ENCODE measurements at regions not wholly inside any gene's neighbourhood (a gene's known extent, or its start where the extent isn't known, plus 50 kb on each side); places are given as distances from the start of the nearest gene placed in this dataset.
"Not testable (repeated sequence)": the region's sequence is repeated elsewhere in the genome, so short reads cannot be mapped to it uniquely, and the experiment has no call there.

DNA sequence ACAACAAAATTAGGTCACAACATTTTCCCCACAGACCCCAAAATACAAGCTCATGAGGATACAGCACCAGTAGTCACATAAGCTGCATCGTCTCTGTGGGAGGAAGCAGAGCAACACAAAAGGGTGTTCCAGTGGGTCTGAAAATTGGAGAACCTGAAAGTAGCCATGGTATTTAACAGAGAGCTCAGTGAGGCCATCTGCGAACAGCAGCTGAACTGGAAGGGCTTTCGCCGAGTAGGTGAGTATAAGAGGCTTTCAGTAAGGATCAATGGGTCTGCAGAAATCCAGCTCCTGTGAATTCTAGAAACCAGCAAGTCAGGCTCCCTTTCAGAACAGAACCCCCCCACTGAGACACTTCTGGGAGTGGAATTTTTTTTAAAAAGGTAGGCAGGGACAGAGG is 120.0 kb upstream of the RREB1 start:
- no peak for DNase-seq

DNA sequence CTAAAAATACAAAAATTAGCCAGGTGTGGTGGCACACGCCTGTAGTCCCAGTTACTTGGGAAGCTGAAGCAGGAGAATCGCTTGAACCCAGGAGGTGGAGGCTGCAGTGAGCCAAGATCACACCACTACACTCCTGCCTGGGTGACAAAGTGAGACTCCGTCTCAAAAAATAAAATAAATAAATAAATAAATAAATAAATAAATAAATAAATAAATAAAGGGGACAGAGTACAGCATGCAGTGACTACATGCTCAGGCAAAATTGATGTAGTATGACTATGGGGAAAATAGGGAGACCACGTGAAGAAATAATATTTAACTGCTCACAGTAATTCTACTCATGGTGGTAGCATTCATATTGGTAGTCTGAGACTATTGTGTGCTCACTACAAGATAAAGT is 117.7 kb upstream of the RREB1 start:
- not testable (repeated sequence) for DNase-seq

DNA sequence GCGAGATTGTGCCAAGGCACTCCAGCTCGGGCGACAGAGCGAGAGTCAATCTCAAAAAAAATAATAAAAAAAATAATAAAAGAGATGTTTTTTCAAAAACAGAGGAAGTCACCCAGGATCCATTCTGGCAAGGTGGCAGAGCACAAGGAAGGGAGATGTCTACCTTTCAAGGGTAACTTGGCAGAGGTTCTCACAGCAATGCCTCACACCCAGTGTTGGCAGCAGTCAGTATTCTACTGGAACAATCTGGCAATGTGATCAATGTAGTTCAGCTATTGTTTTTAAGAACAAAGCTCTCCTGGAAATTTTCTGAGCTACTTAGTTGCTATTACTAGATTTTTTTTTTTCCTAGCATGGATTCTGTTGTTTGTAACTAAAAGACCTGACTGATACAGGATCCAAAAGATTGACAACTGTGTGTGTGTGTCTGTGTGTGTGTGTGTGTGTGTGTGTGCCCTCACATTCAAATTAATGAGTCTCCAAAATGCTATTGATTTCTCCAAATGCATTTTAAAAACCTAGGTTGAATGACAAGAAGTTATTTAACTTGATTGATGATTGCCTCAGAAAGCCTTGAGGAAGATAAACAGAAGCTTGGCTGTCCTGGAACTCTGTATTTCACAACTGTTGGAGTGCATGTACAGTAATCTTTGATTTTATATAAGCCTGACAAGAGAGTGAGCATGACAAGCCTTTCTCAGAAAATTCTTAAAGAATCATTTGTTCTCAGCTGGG is 114.1 kb upstream of the RREB1 start:
- no peak for DNase-seq

DNA sequence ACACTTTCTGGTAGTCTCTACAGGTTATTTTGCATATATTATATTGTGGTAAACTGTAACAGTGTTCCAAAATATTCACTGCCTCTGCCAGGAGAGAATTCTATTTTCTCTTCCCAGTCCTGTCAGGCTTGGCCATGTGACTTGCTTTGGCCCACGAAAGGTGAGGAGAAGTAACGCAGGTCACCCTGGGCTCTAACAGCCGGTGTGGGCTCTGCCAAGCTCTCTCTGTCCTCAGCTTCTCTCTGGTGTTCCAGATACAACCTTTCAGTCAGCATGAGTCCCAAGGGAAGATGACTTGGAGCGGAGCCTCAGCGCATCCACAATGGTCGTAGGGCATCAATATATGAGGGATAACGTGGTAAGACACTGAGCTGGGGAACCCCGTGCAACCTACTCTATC is 113.0 kb upstream of the RREB1 start:
- no peak for DNase-seq

DNA sequence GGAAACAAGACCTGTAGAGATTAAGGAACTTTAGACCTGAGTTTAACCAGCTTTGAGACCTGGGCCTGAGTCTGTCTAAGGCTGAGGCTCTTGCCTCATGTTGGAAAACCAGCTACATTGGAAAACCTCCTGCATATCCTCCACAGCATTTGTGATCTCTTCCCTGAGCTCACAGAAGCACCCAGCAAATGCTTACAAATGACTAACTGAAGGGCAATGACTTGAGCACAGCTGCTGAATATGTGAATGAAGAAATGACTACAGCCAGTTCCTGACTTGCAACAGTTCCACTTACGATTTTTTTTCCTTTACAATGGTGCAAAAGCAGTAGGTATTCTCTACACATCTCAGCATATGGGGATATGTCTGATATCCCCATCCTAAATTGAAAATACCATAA is 112.4 kb upstream of the RREB1 start:
- DNase-seq = no peak

DNA sequence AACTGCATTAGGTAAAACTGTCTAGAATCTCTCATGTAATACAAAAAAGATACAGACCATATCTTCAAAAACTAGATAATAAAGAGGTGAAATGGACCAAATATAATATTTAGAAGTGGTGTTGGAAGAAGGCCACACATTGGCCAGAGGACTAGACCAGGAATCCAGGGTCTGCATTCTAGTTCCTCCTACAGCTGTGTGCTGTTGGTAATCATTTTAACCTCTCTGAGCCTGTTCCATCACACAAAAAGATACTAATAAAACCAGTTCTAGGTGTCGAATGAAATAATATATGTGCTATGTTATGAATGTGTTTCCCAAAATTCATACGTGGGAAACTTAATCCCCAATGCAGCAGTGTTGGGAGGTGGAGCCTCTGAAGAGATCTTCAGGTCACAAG is 111.6 kb upstream of the RREB1 start:
- DNase-seq = no peak

DNA sequence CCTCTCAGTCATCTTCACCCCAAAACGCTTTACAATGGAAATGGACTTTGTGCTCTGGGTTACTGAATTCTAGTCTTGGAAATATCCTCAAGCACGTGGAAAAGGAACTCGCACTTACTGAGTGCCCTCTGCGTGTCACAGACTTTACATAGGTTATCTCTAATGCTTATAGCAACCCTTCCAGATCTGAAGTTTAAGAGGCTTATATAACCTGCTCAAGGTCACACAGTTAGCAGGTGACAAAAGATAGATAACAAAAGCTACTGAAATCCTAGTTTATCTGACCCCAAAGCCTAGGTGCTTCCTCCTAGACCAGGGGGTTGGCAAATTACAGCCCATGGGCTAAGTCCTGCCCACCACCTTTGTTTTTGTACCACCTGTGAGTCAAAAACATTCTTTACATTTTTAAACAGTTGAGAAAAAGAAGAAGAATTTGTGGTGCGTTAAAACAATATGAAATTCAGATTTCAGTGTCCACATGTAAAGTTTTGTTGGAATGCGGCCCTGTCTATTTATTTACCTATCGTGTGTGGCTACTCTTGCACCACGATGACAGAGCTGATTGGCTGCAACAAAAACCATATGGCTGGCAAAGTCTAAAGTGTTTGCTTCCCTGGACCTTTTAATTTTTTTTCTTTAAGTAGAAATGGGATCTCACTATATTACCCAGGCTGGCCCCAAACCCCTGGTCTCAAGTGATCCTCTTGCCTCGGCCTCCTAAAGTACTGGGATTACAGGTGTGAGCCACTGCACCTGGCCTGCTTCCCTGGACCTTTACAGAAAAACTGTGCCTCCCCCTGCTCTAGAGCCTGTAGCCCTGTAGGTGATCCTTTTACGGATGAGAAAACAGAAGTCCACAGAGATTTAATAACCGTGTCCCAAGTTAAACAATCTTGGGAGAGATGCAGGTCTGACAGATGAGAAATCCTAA is 110.2 kb upstream of the RREB1 start:
- DNase-seq = no peak

DNA sequence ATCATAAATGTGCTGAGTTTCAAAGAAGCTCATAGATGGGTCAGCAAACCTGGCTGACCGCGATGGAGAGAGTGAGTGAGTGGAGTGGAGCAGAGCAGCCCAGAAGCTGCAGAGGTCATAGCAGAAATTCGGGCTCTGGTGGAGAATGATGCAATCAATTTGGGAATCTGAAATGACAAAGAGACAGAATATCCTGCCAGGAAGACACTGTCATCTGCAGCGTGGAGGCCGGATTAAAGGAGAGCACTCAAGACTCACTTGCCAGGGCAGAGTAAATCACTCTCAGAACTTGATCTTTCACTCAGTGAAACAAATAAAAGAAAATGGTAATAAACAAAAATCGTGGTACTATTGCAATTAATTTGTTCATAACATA is 109.6 kb upstream of the RREB1 start:
- DNase-seq = no peak

DNA sequence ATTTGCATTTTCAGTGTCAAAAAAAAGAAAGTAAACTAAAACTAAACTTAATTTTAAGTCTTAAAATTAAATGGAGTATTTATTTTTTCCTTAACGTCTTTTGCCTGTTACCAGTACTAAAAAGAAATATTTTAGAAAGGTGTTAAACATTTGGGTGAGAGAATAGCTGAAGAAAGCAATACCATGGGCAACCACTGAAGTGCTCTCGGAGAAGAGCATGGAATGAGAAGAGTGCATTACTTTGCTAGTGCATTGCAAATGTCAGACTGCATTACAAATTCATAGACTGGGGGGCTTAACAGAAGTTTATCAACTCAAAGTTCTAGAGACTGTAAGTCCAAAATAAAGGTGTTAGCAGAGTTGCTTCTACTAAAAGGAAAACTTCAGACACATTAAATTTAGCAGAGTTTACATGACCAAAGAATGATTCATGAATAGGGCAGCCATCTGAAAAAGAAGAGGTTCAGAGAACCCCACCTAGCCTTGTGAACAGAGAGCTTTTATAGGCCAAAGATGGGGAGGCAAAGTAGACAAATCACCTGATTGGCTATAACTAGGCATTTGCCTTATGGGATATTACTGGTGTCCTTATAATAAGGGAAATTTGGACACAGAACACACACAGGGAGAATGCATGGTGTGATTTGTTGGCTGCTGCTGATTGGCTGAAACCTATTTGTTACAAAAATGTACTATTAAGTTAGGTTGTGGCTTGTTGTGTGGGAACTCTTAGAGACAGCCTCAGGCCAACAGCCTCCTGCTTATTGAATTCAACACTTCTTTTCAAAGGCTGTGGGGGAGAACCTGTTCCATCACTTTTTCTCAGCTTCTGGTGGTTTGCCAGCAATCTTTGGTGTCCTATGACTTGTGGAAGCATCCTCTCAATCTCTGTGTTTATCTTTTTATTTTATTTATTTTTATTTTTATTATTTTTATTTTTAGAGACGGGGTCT is 106.7 kb upstream of the RREB1 start:
- DNase-seq = no peak

DNA sequence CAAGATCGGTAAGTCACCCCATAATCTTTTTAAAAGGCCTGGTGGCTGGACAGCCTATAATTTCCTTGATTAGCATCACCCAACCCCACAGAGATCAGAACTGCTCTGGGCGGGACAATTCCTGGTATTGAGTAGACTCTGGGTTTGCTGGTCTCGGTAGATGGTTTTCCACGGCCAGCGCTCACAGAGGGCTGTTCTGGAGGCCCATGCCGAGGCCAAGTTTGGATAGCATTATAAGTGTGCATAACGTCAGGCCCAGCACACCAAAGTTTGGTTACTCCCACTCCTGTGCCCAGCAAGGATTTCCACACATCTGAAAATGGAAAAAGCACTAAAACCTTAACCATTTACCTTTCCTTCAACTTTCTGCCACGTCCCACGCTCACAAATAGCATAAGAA is 104.7 kb upstream of the RREB1 start:
- DNase-seq = no peak

DNA sequence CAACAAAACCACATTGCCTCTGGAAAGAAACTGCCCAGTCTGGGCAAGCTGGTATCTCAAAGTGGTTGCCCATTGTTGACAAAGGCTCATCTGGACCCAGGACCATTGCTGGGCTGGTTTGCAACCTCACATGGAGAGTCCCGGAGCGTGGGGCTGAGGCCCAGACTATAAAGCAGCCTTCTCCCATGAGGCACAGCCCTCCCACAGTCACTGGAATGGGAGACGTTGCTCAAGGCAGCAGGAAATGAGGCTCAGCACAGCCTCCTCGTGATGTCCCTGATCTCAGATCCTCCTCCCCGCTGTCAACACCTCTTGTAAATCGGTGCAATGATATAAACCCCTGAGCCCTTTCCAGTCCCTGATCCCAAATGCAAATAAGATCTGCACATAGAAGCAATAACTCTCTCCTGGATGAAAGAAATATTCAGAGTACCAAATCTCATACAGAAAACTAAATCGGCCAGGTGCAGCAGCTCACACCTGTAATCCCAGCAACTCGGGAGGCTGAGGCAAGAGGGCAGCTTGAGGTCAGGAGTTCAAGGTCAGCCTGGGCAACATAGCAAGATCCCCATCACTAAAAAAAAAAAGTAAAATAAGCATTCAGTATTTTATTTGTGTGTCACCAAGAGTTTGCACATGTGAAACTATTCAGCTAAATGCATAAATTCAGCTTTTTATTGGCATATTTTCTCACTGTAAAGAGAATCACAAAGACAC is 103.0 kb upstream of the RREB1 start:
- no peak for DNase-seq

DNA sequence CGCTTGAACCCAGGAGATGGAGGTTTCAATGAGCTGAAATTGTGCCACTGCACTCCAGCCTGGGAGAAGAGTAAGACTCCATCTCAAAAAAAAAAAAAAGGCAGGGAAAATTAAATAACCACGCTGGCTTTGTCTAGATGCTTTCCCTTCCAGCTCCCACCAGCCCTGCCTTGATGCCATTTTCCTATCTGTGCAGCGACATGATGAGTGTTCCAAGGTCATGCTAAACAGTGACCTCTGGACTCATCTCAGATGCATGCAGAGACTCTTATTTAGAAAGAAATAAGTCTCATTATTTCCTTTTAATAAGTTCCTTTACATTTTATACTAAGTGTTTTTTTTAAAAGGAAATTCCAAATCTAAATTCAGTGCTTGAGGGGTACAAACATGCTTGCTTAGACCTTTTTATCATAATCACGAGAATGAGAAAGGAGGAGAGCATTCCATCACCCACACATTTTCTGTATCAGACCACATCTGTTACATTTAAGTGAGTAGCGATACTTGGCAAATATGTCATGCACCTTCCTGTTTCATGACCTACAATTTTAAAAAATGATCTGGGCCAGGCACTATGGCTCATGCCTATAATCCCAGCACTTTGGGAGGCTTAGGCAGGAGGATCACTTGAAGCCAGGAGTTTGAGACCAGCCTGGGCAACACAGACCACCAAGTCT is 101.1 kb upstream of the RREB1 start:
- no peak for DNase-seq

DNA sequence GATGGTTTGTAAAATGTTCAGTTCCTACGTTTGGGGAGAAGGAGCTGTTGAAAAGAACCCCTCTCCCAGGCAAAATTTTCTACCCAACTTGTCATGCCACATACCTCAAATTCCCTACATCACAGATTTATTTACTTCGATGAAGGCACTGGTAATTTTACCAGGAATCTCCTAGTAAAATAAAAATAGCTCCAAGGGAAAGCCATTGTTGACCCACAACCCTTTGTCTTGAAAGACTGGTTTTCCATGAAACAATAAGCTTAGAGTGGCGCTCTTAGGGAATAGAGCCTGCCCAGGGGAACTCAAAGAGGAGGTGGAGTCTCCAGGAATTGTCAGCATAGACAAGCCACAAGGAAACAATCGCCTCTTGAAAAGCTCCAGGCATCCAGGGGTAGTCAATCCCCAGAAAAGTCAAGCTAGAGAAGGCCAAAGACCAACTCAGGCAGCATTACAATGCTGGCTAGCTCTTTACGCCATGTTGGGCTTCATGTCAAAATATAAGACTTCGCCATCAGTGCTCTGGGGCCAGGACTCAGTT is 99.2 kb upstream of the RREB1 start:
- no peak for DNase-seq

DNA sequence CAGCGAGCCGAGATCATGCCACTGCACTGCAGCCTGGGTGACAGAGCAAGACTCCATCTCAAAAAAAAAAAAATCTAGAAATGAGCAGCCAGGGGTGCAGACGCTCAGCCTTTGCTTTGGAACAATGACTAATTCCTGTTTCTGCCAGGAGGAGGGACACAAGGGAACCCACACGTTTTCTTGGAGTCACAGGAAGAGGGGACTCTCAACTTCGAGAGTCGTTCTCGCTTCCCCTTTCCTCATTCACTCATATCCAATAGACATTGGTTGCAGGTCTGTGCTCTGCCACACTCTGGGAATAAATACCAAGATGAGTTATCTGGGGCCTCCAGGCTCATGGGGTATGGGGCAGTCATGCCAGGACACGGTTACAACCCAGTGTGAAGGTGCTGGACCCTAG is 91.5 kb upstream of the RREB1 start:
- DNase-seq = no peak

DNA sequence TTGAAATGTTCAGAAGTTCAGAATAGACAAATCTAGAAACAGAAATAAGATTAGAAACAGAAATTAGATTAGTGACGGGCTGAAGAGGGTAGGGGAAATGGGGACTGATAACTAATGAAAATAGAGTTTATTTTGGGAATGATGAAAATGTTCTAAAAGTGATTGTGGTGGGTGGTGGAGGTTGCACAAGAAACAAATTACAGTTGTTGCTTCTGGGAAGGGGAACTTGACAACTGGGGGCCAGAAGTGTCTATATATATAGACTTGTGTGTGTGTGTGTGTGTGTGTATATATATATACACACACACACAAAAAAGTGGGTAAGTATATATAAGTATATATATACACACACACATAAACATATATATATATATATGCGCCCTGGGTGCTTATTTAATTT is 86.5 kb upstream of the RREB1 start:
- no peak for DNase-seq

DNA sequence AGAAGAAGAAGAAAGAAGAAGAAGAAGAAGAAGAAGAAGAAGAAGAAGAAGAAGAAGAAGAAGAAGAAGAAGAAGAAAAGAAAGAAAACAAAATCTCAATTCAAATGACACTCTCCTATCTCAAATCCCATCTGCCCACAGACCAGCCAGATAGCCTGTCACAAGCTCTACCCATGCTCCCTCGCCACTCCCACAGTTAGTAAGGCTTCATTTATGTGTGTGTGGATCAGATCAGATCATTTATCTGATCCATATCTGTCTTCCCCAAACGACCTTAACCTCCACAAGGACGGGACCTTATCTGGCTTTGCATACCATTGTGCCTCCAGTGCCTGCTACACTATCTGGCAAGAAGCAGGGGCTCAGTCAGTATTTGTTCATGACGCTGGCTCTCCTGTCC is 81.9 kb upstream of the RREB1 start:
- no peak for DNase-seq

DNA sequence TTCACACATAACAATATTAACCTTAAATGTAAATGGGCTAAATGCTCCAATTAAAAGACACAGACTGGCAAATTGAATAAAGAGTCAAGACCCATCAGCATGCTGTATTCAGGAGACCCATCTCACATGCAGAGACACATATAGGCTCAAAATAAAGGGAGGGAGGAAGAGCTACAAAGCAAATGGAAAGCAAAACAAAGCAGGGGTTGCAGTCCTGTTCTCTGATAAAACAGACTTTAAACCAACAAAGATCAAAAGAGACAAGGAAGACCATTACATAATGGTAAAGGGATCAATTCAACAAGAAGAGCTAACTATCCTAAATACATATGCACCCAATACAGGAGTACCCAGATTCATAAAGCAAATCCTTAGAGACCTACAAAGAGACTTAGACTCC is 78.8 kb upstream of the RREB1 start:
- DNase-seq = not testable (repeated sequence)

DNA sequence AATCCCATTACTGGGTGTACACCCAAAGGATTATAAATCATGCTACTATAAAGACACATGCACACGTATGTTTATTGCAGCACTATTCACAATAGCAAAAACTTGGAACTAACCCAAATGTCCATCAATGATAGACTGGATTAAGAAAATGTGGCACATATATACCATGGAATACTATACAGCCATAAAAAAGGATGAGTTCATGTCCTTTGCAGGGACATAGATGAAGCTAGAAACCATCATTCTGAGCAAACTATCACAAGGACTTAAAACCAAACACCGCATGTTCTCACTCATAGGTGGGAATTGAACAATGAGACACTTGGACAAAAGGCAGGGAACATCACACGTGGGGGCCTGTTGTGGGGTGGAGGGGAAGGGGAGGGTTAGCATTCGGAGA is 76.8 kb upstream of the RREB1 start:
- DNase-seq = not testable (repeated sequence)

DNA sequence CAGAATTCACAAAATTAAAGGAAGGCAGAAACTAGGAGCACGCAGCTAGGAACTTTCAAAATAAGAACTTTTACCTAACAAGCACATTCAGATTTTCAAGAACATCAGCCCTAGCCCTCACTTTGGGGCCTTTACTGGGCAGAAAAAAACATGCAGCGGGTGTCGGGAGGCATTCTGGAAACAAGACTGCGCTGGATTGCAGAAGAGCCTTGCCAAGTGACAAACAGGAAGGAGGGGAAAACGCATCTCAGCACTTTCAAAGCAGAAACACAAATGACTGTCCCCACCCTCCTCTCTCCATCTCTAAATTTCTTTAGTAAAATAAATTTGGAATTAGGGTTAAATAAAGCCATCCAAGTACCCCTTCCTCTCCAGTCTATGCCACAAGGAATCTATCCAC is 74.6 kb upstream of the RREB1 start:
- DNase-seq = no peak

DNA sequence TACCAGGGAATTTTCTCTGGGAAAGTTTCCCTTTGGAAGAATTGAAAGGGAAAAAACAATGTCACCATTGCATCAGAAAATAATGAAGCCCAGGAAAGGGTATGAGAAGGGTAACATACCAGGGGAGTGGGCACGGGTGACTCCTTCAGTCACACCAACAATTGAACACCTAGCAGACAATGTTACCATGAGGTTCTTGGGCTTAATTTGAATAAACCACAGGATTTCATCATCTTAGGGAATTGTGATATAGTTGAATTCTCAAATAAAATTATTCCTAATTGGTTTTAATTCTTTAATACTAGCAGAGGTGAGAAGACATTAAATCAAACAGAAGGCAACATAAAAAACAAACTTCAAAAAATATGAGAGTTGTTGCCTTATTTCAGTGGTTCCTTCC is 73.7 kb upstream of the RREB1 start:
- DNase-seq = no peak

DNA sequence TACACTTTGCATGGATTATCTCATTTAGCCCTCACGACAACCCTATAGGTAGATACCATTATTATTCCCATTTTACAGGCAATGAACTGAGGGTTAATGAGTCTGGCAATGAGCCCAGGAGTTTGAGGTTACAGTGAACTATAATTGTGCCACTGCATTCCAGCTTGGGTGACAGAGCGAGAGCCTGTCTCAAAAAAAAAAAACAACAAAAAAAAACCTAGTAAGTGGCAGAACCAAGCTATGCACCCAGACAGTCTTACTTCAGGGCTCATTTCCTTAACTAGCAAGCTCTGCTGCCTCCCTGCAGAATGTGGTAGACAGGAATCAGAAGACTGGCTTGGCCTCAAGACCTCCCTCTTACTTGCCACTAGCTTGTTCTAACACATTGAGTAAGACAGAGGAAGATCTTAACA is 71.9 kb upstream of the RREB1 start:
- no peak for DNase-seq

Data from stimulated activated CD4-positive, alpha-beta T cell treated with anti-CD3 and anti-CD28 coated beads, Interleukin-2, amount 100 ng/mL, for 24 hours (primary cell).